ENCODE measurements at regions not wholly inside any gene's neighbourhood (a gene's known extent, or its start where the extent isn't known, plus 50 kb on each side); places are given as distances from the start of the nearest gene placed in this dataset.

- Histone ChIP-seq H3K36me3 (ENCODE audit: insufficient read depth, low read length, poor library complexity, severe bottlenecking) (no peaks in the 10 kb centered on the region), H3K27ac (ENCODE audit: low read depth, low read length, poor library complexity, severe bottlenecking) (no peak overlapping the region), H3K9me3 (ENCODE audit: low read depth, low read length, poor library complexity, severe bottlenecking) (no peaks in the 10 kb centered on the region), H3K27me3 (replicated peaks; ENCODE audit: insufficient read depth, low read depth, low read length, poor library complexity) (peaks cover 9% of the 10 kb centered on the region), H3K4me3 (ENCODE audit: low read depth, low read length, poor library complexity, severe bottlenecking) (no peak overlapping the region), H3K4me1 (ENCODE audit: insufficient read depth, low read length, poor library complexity, severe bottlenecking) (no peaks in the 10 kb centered on the region)
- BruUV-seq (replicated peaks), result no TSS peak
- no peak for DNase-seq (ENCODE audit: low spot score)
- ChIA-PET POLR2A (ENCODE audit: low non-redundant PET) (no interaction called here), CTCF (no interaction called here)
- intact Hi-C loops (cut with micrococcal nuclease; ENCODE audit: unreplicated experiment), result no loop called here
- TF ChIP-seq EZH2 (IDR thresholded peaks at IDR 0.05; ENCODE audit: borderline replicate concordance, low read depth, low read length, poor library complexity, severe bottlenecking) (no peak), CTCF (conservative IDR thresholded peaks at IDR 0.05; ENCODE audit: low read depth, low read length) (no peak)
Observed at GRCh38 chrX:131942034-131942433, 81.1 kb upstream of the STK26 start.

GRCh38 chrX:131944936-131945902, 77.9 kb upstream of the STK26 start:
- TF ChIP-seq EZH2 (IDR thresholded peaks at IDR 0.05; ENCODE audit: borderline replicate concordance, low read depth, low read length, poor library complexity, severe bottlenecking) (no peak), CTCF (conservative IDR thresholded peaks at IDR 0.05; ENCODE audit: low read depth, low read length) (no peak)
- H3K36me3 ChIP-seq (ENCODE audit: insufficient read depth, low read length, poor library complexity, severe bottlenecking), result no peaks in the 10 kb centered on the region
- H3K9me3 ChIP-seq (ENCODE audit: low read depth, low read length, poor library complexity, severe bottlenecking), result no peaks in the 10 kb centered on the region
- no peak overlapping the region for H3K4me3 ChIP-seq (ENCODE audit: low read depth, low read length, poor library complexity, severe bottlenecking)
- H3K27me3 ChIP-seq (replicated peaks; ENCODE audit: insufficient read depth, low read depth, low read length, poor library complexity), result peaks cover 16% of the 10 kb centered on the region
- ChIA-PET POLR2A (ENCODE audit: low non-redundant PET) (no interaction called here), CTCF (no interaction called here)
- no peak overlapping the region for H3K27ac ChIP-seq (ENCODE audit: low read depth, low read length, poor library complexity, severe bottlenecking)
- no peak for DNase-seq (ENCODE audit: low spot score)
- no peaks in the 10 kb centered on the region for H3K4me1 ChIP-seq (ENCODE audit: insufficient read depth, low read length, poor library complexity, severe bottlenecking)
- BruUV-seq (replicated peaks), result no TSS peak
- intact Hi-C loops (cut with micrococcal nuclease; ENCODE audit: unreplicated experiment), result no loop called here

GRCh38 chrX:131951166-131951565, 71.9 kb upstream of the STK26 start:
- POLR2A ChIA-PET (ENCODE audit: low non-redundant PET), result no interaction called here
- BruUV-seq (replicated peaks), result no TSS peak

More at GRCh38 chrX:131951166-131951565, 71.9 kb upstream of the STK26 start:
- H3K4me3 ChIP-seq (ENCODE audit: low read depth, low read length, poor library complexity, severe bottlenecking), result no peak overlapping the region
- no peak for DNase-seq (ENCODE audit: low spot score)
- TF ChIP-seq CTCF (conservative IDR thresholded peaks at IDR 0.05; ENCODE audit: low read depth, low read length) (no peak), EZH2 (IDR thresholded peaks at IDR 0.05; ENCODE audit: borderline replicate concordance, low read depth, low read length, poor library complexity, severe bottlenecking) (no peak)
- intact Hi-C loops (cut with micrococcal nuclease; ENCODE audit: unreplicated experiment), result no loop called here
- CTCF ChIA-PET, result no interaction called here
- H3K4me1 ChIP-seq (ENCODE audit: insufficient read depth, low read length, poor library complexity, severe bottlenecking), result no peaks in the 10 kb centered on the region
- no peaks in the 10 kb centered on the region for H3K9me3 ChIP-seq (ENCODE audit: low read depth, low read length, poor library complexity, severe bottlenecking)
- H3K36me3 ChIP-seq (ENCODE audit: insufficient read depth, low read length, poor library complexity, severe bottlenecking), result no peaks in the 10 kb centered on the region
- H3K27ac ChIP-seq (ENCODE audit: low read depth, low read length, poor library complexity, severe bottlenecking), result no peak overlapping the region
- H3K27me3 ChIP-seq (replicated peaks; ENCODE audit: insufficient read depth, low read depth, low read length, poor library complexity), result peaks cover 13% of the 10 kb centered on the region
